ENCODE measurements at regions not wholly inside any gene's neighbourhood (a gene's known extent, or its start where the extent isn't known, plus 50 kb on each side); places are given as distances from the start of the nearest gene placed in this dataset.

DNA sequence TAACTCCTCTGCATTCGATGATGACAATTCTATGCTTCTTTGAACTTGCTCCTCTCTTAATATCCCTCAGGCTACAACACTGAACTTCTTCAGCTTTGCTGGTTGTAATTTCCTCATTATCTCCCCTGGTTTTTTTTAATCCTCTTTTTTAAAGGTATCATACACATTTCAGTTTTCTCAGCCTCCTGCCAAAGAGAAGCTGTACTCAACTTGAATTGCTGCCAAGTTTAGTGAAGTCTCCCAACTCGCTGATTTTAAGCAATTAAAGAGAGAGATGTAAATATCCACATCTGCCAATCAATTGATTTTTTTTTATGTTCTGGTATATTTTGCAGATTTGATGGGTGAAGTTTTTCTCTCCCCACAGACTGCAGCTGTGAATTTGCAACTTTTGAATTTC, 817.8 kb downstream of the GALC start:
- Histone ChIP-seq H3K23ac (ENCODE audit: low read depth, low read length) (no peak overlapping the region), H2AFZ (replicated peaks; ENCODE audit: low read length, poor library complexity) (no peak overlapping the region), H2BK15ac (ENCODE audit: low read depth, low read length) (no peak overlapping the region), H2BK5ac (ENCODE audit: low read depth, low read length, poor library complexity, severe bottlenecking) (no peak overlapping the region), H3K56ac (ENCODE audit: extremely low read depth, insufficient read depth, low read length) (no peak overlapping the region), H4K5ac (ENCODE audit: low read depth, low read length) (no peak overlapping the region), H4K91ac (ENCODE audit: insufficient read depth, low read depth, low read length) (no peak overlapping the region), H3K9me3 (ENCODE audit: control insufficient read depth, insufficient read depth, low read length) (no peaks in the 10 kb centered on the region), H3K27ac (ENCODE audit: insufficient read depth, low read length) (no peak overlapping the region), H4K8ac (ENCODE audit: low read depth in 2 of 2, low read length in 2 of 2) (no peak overlapping the region), H3K79me1 (ENCODE audit: low read depth in 1 of 2, low read length in 2 of 2) (no peaks in the 10 kb centered on the region), H2AK5ac (ENCODE audit: low read depth, low read length) (no peak overlapping the region), H3K4me1 (ENCODE audit: control insufficient read depth, insufficient read depth, low read length) (no peaks in the 10 kb centered on the region), H3K36me3 (ENCODE audit: control insufficient read depth, insufficient read depth, low read length) (no peaks in the 10 kb centered on the region), H2BK120ac (ENCODE audit: low read depth, low read length) (no peak overlapping the region), H3K14ac (replicated peaks; ENCODE audit: low read depth, low read length) (no peak overlapping the region), H3K9ac (ENCODE audit: low read depth, low read length) (no peak overlapping the region), H3K9me1 (ENCODE audit: insufficient read depth, low read length) (no peaks in the 10 kb centered on the region), H3K4me3 (ENCODE audit: insufficient read depth, low read depth, low read length) (no peak overlapping the region), H3K27me3 (ENCODE audit: control insufficient read depth, insufficient read depth, low read length) (no peaks in the 10 kb centered on the region), H2BK20ac (ENCODE audit: low read depth, low read length) (no peak overlapping the region), H3K4me2 (ENCODE audit: low read depth, low read length) (no peak overlapping the region), H3K18ac (ENCODE audit: low read depth, low read length) (no peak overlapping the region), H3K4ac (ENCODE audit: low read depth, low read length) (no peak overlapping the region), H4K20me1 (ENCODE audit: insufficient read depth, low read length) (no peaks in the 10 kb centered on the region), H2AK9ac (replicated peaks; ENCODE audit: low read depth, low read length, poor library complexity) (no peak overlapping the region)
- no CpG with 5 or more reads among the region's 2 CpGs for WGBS, 2 experiments (ENCODE audit: extremely low coverage in 2 of 2, insufficient read length in 1 of 2)
- no TSS peak for BruUV-seq (replicated peaks)
- ChIA-PET CTCF (no interaction called here), POLR2A (ENCODE audit: unreplicated experiment) (interaction anchor here (0.6 kb wide), 1 partner anchor 248 kb away, joined by 3 read pairs; no protein-coding TSS in a partner anchor)
- in situ Hi-C loops (cut with MboI; ENCODE audit: low sequenced_read_pairs): no loop called here
- dilution Hi-C loops (cut with HindIII; ENCODE audit: low sequenced_read_pairs, unreplicated experiment): no loop called here
- DNase-seq (no peak), ATAC-seq (ENCODE audit: low read depth) (no peak)
- intact Hi-C loops (cut with micrococcal nuclease): no loop called here
- no peak for TF ChIP-seq MXI1 (IDR thresholded peaks at IDR 0.05; ENCODE audit: borderline replicate concordance, low read depth, low read length)
- no peak for TF ChIP-seq ELK1 (IDR thresholded peaks at IDR 0.05; ENCODE audit: borderline replicate concordance, low read depth, low read length)
- no peak for TF ChIP-seq CEBPB (IDR thresholded peaks at IDR 0.05; ENCODE audit: low read depth, low read length)

All from IMR-90 (cell line).